ENCODE measurements at regions not wholly inside any gene's neighbourhood (a gene's known extent, or its start where the extent isn't known, plus 50 kb on each side); places are given as distances from the start of the nearest gene placed in this dataset.

GRCh38 chr10:2111965-2112364 lies 374.6 kb upstream of the ADARB2 start:
- DNase-seq (ENCODE audit: low read depth) = peak; percentile 100

GRCh38 chr10:2108496-2108895 lies 371.2 kb upstream of the ADARB2 start:
- no peak for DNase-seq (ENCODE audit: low read depth)

- no peak for DNase-seq (ENCODE audit: low read depth)
Measured at GRCh38 chr10:2106641-2107040, 369.3 kb upstream of the ADARB2 start.

GRCh38 chr10:2099321-2099720 lies 362.0 kb upstream of the ADARB2 start:
- DNase-seq (ENCODE audit: low read depth) = no peak

- no peak for DNase-seq (ENCODE audit: low read depth)
Measured at GRCh38 chr10:2097937-2098336, 360.6 kb upstream of the ADARB2 start.

GRCh38 chr10:2094171-2094570 lies 356.8 kb upstream of the ADARB2 start:
- DNase-seq (ENCODE audit: low read depth) = no peak

GRCh38 chr10:2083591-2083990 lies 346.3 kb upstream of the ADARB2 start:
- DNase-seq (ENCODE audit: low read depth) = no peak

GRCh38 chr10:2081501-2081900 lies 344.2 kb upstream of the ADARB2 start:
- DNase-seq (ENCODE audit: low read depth) = peak; percentile 49

GRCh38 chr10:2079603-2080078 lies 342.3 kb upstream of the ADARB2 start:
- DNase-seq (ENCODE audit: low read depth) = no peak

- DNase-seq (ENCODE audit: low read depth) = peak; percentile 46
Measured at GRCh38 chr10:2077231-2077630, 339.9 kb upstream of the ADARB2 start.

GRCh38 chr10:2076528-2076927 lies 339.2 kb upstream of the ADARB2 start:
- no peak for DNase-seq (ENCODE audit: low read depth)

GRCh38 chr10:2067015-2067414 lies 329.7 kb upstream of the ADARB2 start:
- no peak for DNase-seq (ENCODE audit: low read depth)

- no peak for DNase-seq (ENCODE audit: low read depth)
Measured at GRCh38 chr10:2054728-2055127, 317.4 kb upstream of the ADARB2 start.

GRCh38 chr10:2053805-2054204 lies 316.5 kb upstream of the ADARB2 start:
- no peak for DNase-seq (ENCODE audit: low read depth)

- no peak for DNase-seq (ENCODE audit: low read depth)
Measured at GRCh38 chr10:2051108-2051507, 313.8 kb upstream of the ADARB2 start.

- DNase-seq (ENCODE audit: low read depth) = no peak
Measured at GRCh38 chr10:2049560-2049959, 312.2 kb upstream of the ADARB2 start.

GRCh38 chr10:2048337-2048973 lies 311.1 kb upstream of the ADARB2 start:
- peak; percentile 38 for DNase-seq (ENCODE audit: low read depth)

GRCh38 chr10:2047679-2048078 lies 310.4 kb upstream of the ADARB2 start:
- no peak for DNase-seq (ENCODE audit: low read depth)

GRCh38 chr10:2043379-2043778 lies 306.1 kb upstream of the ADARB2 start:
- DNase-seq (ENCODE audit: low read depth) = no peak

- peak; percentile 64 for DNase-seq (ENCODE audit: low read depth)
Measured at GRCh38 chr10:2038036-2038435, 300.7 kb upstream of the ADARB2 start.

GRCh38 chr10:2037246-2037645 lies 299.9 kb upstream of the ADARB2 start:
- DNase-seq (ENCODE audit: low read depth) = no peak

GRCh38 chr10:2036209-2036608 lies 298.9 kb upstream of the ADARB2 start:
- DNase-seq (ENCODE audit: low read depth) = no peak

GRCh38 chr10:2030046-2030445 lies 292.7 kb upstream of the ADARB2 start:
- DNase-seq (ENCODE audit: low read depth) = no peak

GRCh38 chr10:2026936-2027335 lies 289.6 kb upstream of the ADARB2 start:
- DNase-seq (ENCODE audit: low read depth) = no peak

Data from RPMI7951 (cell line).